IMR-90 (cell line): ENCODE measurements at regions not wholly inside any gene's neighbourhood (a gene's known extent, or its start where the extent isn't known, plus 50 kb on each side); places are given as distances from the start of the nearest gene placed in this dataset.

ENCODE experiments used
- ATAC-seq: fragments of 200-7000 bp; cut with Tn5 transposase; 2 replicates; pipeline ENCODE4 v1.9.1; 2020; ENCODE audit warnings: low read depth, mild to moderate bottlenecking, moderate library complexity
- BruUV-seq: library from RNA; stranded (reverse); fragments of 400-500 nt; replicated peaks from 2 replicates; lab custom pipeline; 2021; lab: Mats Ljungman, UMichigan
- CTCF ChIA-PET: fragments of 300-600 bp; formaldehyde crosslinking; extraction: SDS; loops from one replicate; lab custom pipeline; 2021; ENCODE audit warnings: antibody characterized with exemption; lab: Yijun Ruan, JAX
- POLR2A ChIA-PET: fragments of 300-600 bp; sonication (Branson Sonifier 250); formaldehyde crosslinking; loops from one replicate; lab custom pipeline; 2022; ENCODE audit warnings: antibody characterized with exemption; ENCODE audit not compliant: unreplicated experiment; lab: Charles Lee
- DNase-seq: peaks from one replicate; pipeline ENCODE4 v3.0.0; 2013
- H2AFZ ChIP-seq: replicated peaks from 2 replicates; pipeline ENCODE3; 2013; ENCODE audit warnings: low read length, mild to moderate bottlenecking; ENCODE audit not compliant: poor library complexity
- H2AK5ac ChIP-seq: 2 replicates; pipeline ENCODE4 v1.6.1; 2013; ENCODE audit warnings: low read depth, low read length, inconsistent platforms
- H2AK9ac ChIP-seq: replicated peaks from 2 replicates; pipeline ENCODE3; 2013; ENCODE audit warnings: mild to moderate bottlenecking, low read depth, low read length, moderate library complexity; ENCODE audit not compliant: poor library complexity
- H2BK120ac ChIP-seq: 2 replicates; pipeline ENCODE4 v1.6.1; 2013; ENCODE audit warnings: low read depth, low read length, inconsistent platforms
- H2BK15ac ChIP-seq: 3 replicates; pipeline ENCODE4 v1.6.1; 2013; ENCODE audit warnings: low read depth, low read length, inconsistent platforms
- H2BK20ac ChIP-seq: 2 replicates; pipeline ENCODE4 v1.6.1; 2013; ENCODE audit warnings: low read depth, mild to moderate bottlenecking, inconsistent platforms, low read length, moderate library complexity
- H2BK5ac ChIP-seq: 2 replicates; pipeline ENCODE4 v1.6.1; 2013; ENCODE audit warnings: mild to moderate bottlenecking, low read depth, low read length, inconsistent platforms; ENCODE audit not compliant: poor library complexity, severe bottlenecking
- H3K14ac ChIP-seq: replicated peaks from 2 replicates; pipeline ENCODE4 v1.6.1; 2013; ENCODE audit warnings: low read depth, low read length, inconsistent platforms
- H3K18ac ChIP-seq: 2 replicates; pipeline ENCODE4 v1.6.1; 2013; ENCODE audit warnings: low read depth, low read length, control low read depth
- H3K23ac ChIP-seq: 2 replicates; pipeline ENCODE4 v1.6.1; 2013; ENCODE audit warnings: low read depth, low read length, inconsistent platforms
- H3K27ac ChIP-seq: 2 replicates; pipeline ENCODE4 v1.5.1; 2013; ENCODE audit warnings: mild to moderate bottlenecking, control low read depth, low read length; ENCODE audit not compliant: insufficient read depth
- H3K27me3 ChIP-seq: 2 replicates; pipeline ENCODE4 v1.6.1; 2013; ENCODE audit warnings: low read length; ENCODE audit not compliant: control insufficient read depth, insufficient read depth
- H3K36me3 ChIP-seq: 2 replicates; pipeline ENCODE4 v1.6.1; 2013; ENCODE audit warnings: low read length, mixed read lengths; ENCODE audit not compliant: control insufficient read depth, insufficient read depth
- H3K4ac ChIP-seq: 2 replicates; pipeline ENCODE4 v1.6.1; 2013; ENCODE audit warnings: low read depth, low read length, inconsistent platforms
- H3K4me1 ChIP-seq: 2 replicates; pipeline ENCODE4 v1.6.1; 2013; ENCODE audit warnings: low read length, mixed read lengths; ENCODE audit not compliant: control insufficient read depth, insufficient read depth
- H3K4me2 ChIP-seq: 2 replicates; pipeline ENCODE4 v1.6.1; 2013; ENCODE audit warnings: low read depth, mild to moderate bottlenecking, control low read depth, low read length, moderate library complexity
- H3K4me3 ChIP-seq: 2 replicates; pipeline ENCODE4 v1.5.1; 2013; ENCODE audit warnings: low read depth, mild to moderate bottlenecking, control low read depth, low read length, moderate library complexity; ENCODE audit not compliant: insufficient read depth
- H3K56ac ChIP-seq: 2 replicates; pipeline ENCODE4 v1.6.1; 2013; ENCODE audit warnings: low read length, inconsistent platforms; ENCODE audit not compliant: insufficient read depth; ENCODE audit errors: extremely low read depth
- H3K79me1 ChIP-seq, 2 experiments: 2 replicates each; pipeline ENCODE4 v1.6.1; 2013; ENCODE audit warnings: low read length in 2 of 2, inconsistent platforms in 1 of 2, low read depth in 1 of 2
- H3K9ac ChIP-seq: 2 replicates; pipeline ENCODE4 v1.6.1; 2013; ENCODE audit warnings: low read depth, low read length, control low read depth
- H3K9me1 ChIP-seq: 2 replicates; pipeline ENCODE4 v1.6.1; 2013; ENCODE audit warnings: low read length, inconsistent platforms; ENCODE audit not compliant: insufficient read depth
- H3K9me3 ChIP-seq: 2 replicates; pipeline ENCODE4 v1.6.1; 2013; ENCODE audit warnings: low read length; ENCODE audit not compliant: control insufficient read depth, insufficient read depth
- H4K20me1 ChIP-seq: 2 replicates; pipeline ENCODE4 v1.6.1; 2013; ENCODE audit warnings: low read length, inconsistent platforms; ENCODE audit not compliant: insufficient read depth
- H4K5ac ChIP-seq: 2 replicates; pipeline ENCODE4 v1.6.1; 2013; ENCODE audit warnings: mild to moderate bottlenecking, low read depth, low read length, control low read depth
- H4K8ac ChIP-seq, 2 experiments: 2 replicates each; pipeline ENCODE4 v1.6.1; 2013; ENCODE audit warnings: low read depth in 2 of 2, low read length in 2 of 2, control low read depth in 1 of 2, inconsistent platforms in 1 of 2
- H4K91ac ChIP-seq: 2 replicates; pipeline ENCODE4 v1.6.1; 2013; ENCODE audit warnings: low read depth, low read length, inconsistent platforms; ENCODE audit not compliant: insufficient read depth
- BHLHE40 ChIP-seq: fragments of 150-350 bp; IDR thresholded peaks from 2 replicates; pipeline ENCODE4 v1.6.1; 2016; ENCODE audit warnings: mild to moderate bottlenecking, low read depth, low read length
- CEBPB ChIP-seq: IDR thresholded peaks from 2 replicates; pipeline ENCODE4 v1.6.1; 2012; ENCODE audit warnings: low read depth, low read length, improper control_type of control experiment
- CHD1 ChIP-seq: IDR thresholded peaks from 2 replicates; pipeline ENCODE4 v1.6.1; 2012; ENCODE audit warnings: low read depth, low read length, improper control_type of control experiment
- FOS ChIP-seq: fragments of 150-350 bp; IDR thresholded peaks from 2 replicates; pipeline ENCODE4 v1.6.1; 2016; ENCODE audit warnings: low read depth, low read length
- MAFK ChIP-seq: IDR thresholded peaks from 2 replicates; pipeline ENCODE4 v1.6.1; 2012; ENCODE audit warnings: low read depth, low read length, improper control_type of control experiment
- MAZ ChIP-seq: IDR thresholded peaks from 2 replicates; pipeline ENCODE4 v1.6.1; 2012; ENCODE audit warnings: low read depth, mild to moderate bottlenecking, low read length, improper control_type of control experiment, moderate library complexity, borderline replicate concordance
- MXI1 ChIP-seq: IDR thresholded peaks from 2 replicates; pipeline ENCODE4 v1.6.1; 2012; ENCODE audit warnings: low read depth, mild to moderate bottlenecking, low read length, moderate library complexity, borderline replicate concordance
- NFE2L2 ChIP-seq: fragments of 150-350 bp; IDR thresholded peaks from 2 replicates; pipeline ENCODE4 v1.6.1; 2016; ENCODE audit warnings: low read depth, mild to moderate bottlenecking, low read length
- POLR2A ChIP-seq: IDR thresholded peaks from 2 replicates; pipeline ENCODE4 v1.6.1; 2012; ENCODE audit warnings: mild to moderate bottlenecking, low read depth, low read length
- RAD21 ChIP-seq: IDR thresholded peaks from 2 replicates; pipeline ENCODE4 v1.6.1; 2012; ENCODE audit warnings: low read length, improper control_type of control experiment
- RCOR1 ChIP-seq: IDR thresholded peaks from 2 replicates; pipeline ENCODE4 v1.6.1; 2012; ENCODE audit warnings: mild to moderate bottlenecking, low read length, improper control_type of control experiment; ENCODE audit not compliant: insufficient replicate concordance
- RFX5 ChIP-seq: IDR thresholded peaks from 2 replicates; pipeline ENCODE4 v1.8.0; 2012; ENCODE audit warnings: low read depth, mild to moderate bottlenecking, low read length, moderate library complexity
- SMC3 ChIP-seq: fragments of 150-350 bp; IDR thresholded peaks from 2 replicates; pipeline ENCODE4 v1.6.1; 2016; ENCODE audit warnings: low read depth, mild to moderate bottlenecking, antibody characterized with exemption, low read length, moderate library complexity
- WGBS, 2 experiments: methylation state at CpG; one replicate each; pipeline versions ENCODE4 v1.1.5 to v1.1.7; 2013; ENCODE audit warnings: missing lambda C conversion rate in 2 of 2; ENCODE audit not compliant: insufficient read length in 1 of 2; ENCODE audit errors: extremely low coverage in 2 of 2; 5-methylcytosine and 5-hydroxymethylcytosine counted together
- dilution Hi-C: fragments of 300-500 bp; cut with HindIII; formaldehyde crosslinking; loops from one replicate; pipeline ENCODE4 v1.14.3; 2018; ENCODE audit warnings: low sequenced_read_pairs; ENCODE audit not compliant: unreplicated experiment
- in situ Hi-C: fragments of 300-500 bp; cut with MboI; formaldehyde crosslinking; loops from 3 replicates; pipeline ENCODE4 v1.14.3; 2019; ENCODE audit warnings: low sequenced_read_pairs, inconsistent platforms, mixed read lengths
- intact Hi-C: fragments of 100-400 bp; cut with micrococcal nuclease; formaldehyde crosslinking; loops from 2 replicates; pipeline ENCODE4 v1.10.0; 2022
- TF ChIP-seq, protein P1 (sequence below): fragments of 150-350 bp; IDR thresholded peaks from 2 replicates; pipeline ENCODE4 v1.6.1; 2016; ENCODE audit warnings: low read depth, mild to moderate bottlenecking, low read length, moderate library complexity, borderline replicate concordance
- TF ChIP-seq, protein P2 (sequence below): conservative IDR thresholded peaks from 2 replicates; pipeline ENCODE4 v1.5.1; 2012; ENCODE audit warnings: mild to moderate bottlenecking, low read depth, low read length, improper control_type of control experiment
- TF ChIP-seq, protein P3 (sequence below): fragments of 150-350 bp; IDR thresholded peaks from 2 replicates; pipeline ENCODE4 v1.6.1; 2017; ENCODE audit warnings: mild to moderate bottlenecking, antibody characterized with exemption, low read length, low read depth

DNA sequence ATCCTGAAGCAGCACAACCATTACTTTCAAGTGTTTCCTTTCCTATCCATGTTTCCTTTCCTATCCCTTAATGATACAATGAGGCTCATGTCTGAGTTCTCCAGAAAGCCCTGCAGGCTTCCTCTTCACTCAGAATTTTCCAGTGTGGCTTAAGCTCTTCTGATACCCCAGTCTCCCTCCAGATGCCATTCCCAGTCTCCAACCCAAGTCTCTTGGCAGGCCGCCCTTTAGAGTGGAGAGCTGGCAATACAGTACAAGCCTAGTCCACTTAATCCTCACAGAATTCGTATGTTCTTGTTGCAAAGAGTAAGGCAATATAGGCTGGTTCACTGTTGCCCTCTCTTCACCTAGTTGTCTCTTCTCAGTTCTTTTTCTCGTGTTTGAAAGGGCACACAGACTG, 503.9 kb upstream of the MDFIC2 start:
- H3K9me3 ChIP-seq, result no peaks in the 10 kb centered on the region
- intact Hi-C loops (no loop called here), in situ Hi-C loops (no loop called here), dilution Hi-C loops (no loop called here)
- no peak overlapping the region for H2AK5ac ChIP-seq
- no peaks in the 10 kb centered on the region; the same call in 1 of the 2 replicates for H3K9me1 ChIP-seq
- no peak overlapping the region for H2BK20ac ChIP-seq
- WGBS, 2 experiments, result 83% methylated on average over 1 of the region's 3 CpGs; no CpG with 5 or more reads in 1 of the 2 experiments
- H3K56ac ChIP-seq, result no peak overlapping the region
- no peaks in the 10 kb centered on the region for H4K20me1 ChIP-seq
- no peak overlapping the region for H2BK120ac ChIP-seq
- no peak overlapping the region for H3K4me3 ChIP-seq
- no peak overlapping the region for H2BK5ac ChIP-seq
- no peak overlapping the region for H4K91ac ChIP-seq
- H2BK15ac ChIP-seq, result no peak overlapping the region
- no peak overlapping the region for H3K23ac ChIP-seq
- ATAC-seq, result no peak
- DNase-seq, result no peak
- H3K27me3 ChIP-seq, result no peaks in the 10 kb centered on the region
- no peak overlapping the region for H3K14ac ChIP-seq
- H3K18ac ChIP-seq, result no peak overlapping the region
- no peak overlapping the region for H4K8ac ChIP-seq
- H3K79me1 ChIP-seq, result no peaks in the 10 kb centered on the region
- POLR2A ChIA-PET, result no interaction called here
- H3K9ac ChIP-seq, result no peak overlapping the region
- CTCF ChIA-PET, result no interaction called here
- H2AFZ ChIP-seq, result no peak overlapping the region
- H4K5ac ChIP-seq, result no peak overlapping the region
- TF ChIP-seq CHD1, result no peak
- TF ChIP-seq NFE2L2, result no peak
- TF ChIP-seq RAD21, result no peak
- TF ChIP-seq RFX5, result no peak
- TF ChIP-seq MAFK, result no peak
- TF ChIP-seq, protein P1, sequence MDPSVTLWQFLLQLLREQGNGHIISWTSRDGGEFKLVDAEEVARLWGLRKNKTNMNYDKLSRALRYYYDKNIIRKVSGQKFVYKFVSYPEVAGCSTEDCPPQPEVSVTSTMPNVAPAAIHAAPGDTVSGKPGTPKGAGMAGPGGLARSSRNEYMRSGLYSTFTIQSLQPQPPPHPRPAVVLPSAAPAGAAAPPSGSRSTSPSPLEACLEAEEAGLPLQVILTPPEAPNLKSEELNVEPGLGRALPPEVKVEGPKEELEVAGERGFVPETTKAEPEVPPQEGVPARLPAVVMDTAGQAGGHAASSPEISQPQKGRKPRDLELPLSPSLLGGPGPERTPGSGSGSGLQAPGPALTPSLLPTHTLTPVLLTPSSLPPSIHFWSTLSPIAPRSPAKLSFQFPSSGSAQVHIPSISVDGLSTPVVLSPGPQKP, result no peak
- TF ChIP-seq BHLHE40, result no peak
- TF ChIP-seq MAZ, result no peak
- no peak for TF ChIP-seq MXI1
- TF ChIP-seq FOS, result no peak
- no peak for TF ChIP-seq CEBPB
- TF ChIP-seq, protein P2, sequence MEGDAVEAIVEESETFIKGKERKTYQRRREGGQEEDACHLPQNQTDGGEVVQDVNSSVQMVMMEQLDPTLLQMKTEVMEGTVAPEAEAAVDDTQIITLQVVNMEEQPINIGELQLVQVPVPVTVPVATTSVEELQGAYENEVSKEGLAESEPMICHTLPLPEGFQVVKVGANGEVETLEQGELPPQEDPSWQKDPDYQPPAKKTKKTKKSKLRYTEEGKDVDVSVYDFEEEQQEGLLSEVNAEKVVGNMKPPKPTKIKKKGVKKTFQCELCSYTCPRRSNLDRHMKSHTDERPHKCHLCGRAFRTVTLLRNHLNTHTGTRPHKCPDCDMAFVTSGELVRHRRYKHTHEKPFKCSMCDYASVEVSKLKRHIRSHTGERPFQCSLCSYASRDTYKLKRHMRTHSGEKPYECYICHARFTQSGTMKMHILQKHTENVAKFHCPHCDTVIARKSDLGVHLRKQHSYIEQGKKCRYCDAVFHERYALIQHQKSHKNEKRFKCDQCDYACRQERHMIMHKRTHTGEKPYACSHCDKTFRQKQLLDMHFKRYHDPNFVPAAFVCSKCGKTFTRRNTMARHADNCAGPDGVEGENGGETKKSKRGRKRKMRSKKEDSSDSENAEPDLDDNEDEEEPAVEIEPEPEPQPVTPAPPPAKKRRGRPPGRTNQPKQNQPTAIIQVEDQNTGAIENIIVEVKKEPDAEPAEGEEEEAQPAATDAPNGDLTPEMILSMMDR, result no peak
- TF ChIP-seq RCOR1, result no peak
- TF ChIP-seq, protein P3, sequence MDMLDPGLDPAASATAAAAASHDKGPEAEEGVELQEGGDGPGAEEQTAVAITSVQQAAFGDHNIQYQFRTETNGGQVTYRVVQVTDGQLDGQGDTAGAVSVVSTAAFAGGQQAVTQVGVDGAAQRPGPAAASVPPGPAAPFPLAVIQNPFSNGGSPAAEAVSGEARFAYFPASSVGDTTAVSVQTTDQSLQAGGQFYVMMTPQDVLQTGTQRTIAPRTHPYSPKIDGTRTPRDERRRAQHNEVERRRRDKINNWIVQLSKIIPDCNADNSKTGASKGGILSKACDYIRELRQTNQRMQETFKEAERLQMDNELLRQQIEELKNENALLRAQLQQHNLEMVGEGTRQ, result no peak
- TF ChIP-seq POLR2A, result no peak
- TF ChIP-seq SMC3, result no peak
- no peak overlapping the region for H2AK9ac ChIP-seq
- H3K36me3 ChIP-seq, result no peaks in the 10 kb centered on the region
- BruUV-seq, result no TSS peak
- H3K4ac ChIP-seq, result no peak overlapping the region
- no peak overlapping the region for H3K4me2 ChIP-seq
- no peaks in the 10 kb centered on the region for H3K4me1 ChIP-seq
- no peak overlapping the region for H3K27ac ChIP-seq
